ENCODE measurements at regions not wholly inside any gene's neighbourhood (a gene's known extent, or its start where the extent isn't known, plus 50 kb on each side); places are given as distances from the start of the nearest gene placed in this dataset.

- Histone ChIP-seq H3K4me3 (no peak overlapping the region), H4K20me1 (no peaks in the 10 kb centered on the region), H3K9ac (no peak overlapping the region), H3K4me2 (no peak overlapping the region), H3K27me3 (no peaks in the 10 kb centered on the region), H3K4me1 (no peaks in the 10 kb centered on the region), H3K9me3 (replicated peaks in 1 of 11) (peaks cover 12 to 30% (median 22%) of the 10 kb centered on the region in 11 experiments), H3K27ac (no peak overlapping the region), H3K36me3 (no peaks in the 10 kb centered on the region)
- no peak for TF ChIP-seq Cebpa-rat (IDR thresholded peaks at IDR 0.05)
Measured at GRCh38 chr2:235334179-235334578, 159.7 kb upstream of the AGAP1 start.

GRCh38 chr2:235343156-235343774, 150.6 kb upstream of the AGAP1 start:
- Histone ChIP-seq H3K9ac (peak overlapping the region in 5 of 11 experiments; percentile 3 to 57 (median 19); a peak in 6 of 22 replicates), H3K27ac (peak overlapping the region in 6 of 11 experiments; percentile 1 to 39 (median 24); a peak in 9 of 22 replicates), H3K9me3 (replicated peaks in 1 of 11) (peaks cover 5 to 22% (median 8%) of the 10 kb centered on the region in 11 experiments), H3K36me3 (no peaks in the 10 kb centered on the region), H4K20me1 (no peaks in the 10 kb centered on the region), H3K4me1 (peaks cover 19 to 35% (median 25%) of the 10 kb centered on the region in 10 experiments), H3K4me2 (peak overlapping the region; percentile 59 to 90 (median 75)), H3K27me3 (no peaks in the 10 kb centered on the region), H3K4me3 (no peak overlapping the region)
- no peak for TF ChIP-seq Cebpa-rat (IDR thresholded peaks at IDR 0.05)

GRCh38 chr2:235343869-235344268, 150.0 kb upstream of the AGAP1 start:
- no peak for TF ChIP-seq Cebpa-rat (IDR thresholded peaks at IDR 0.05)
- H3K4me2 ChIP-seq: peak overlapping the region; percentile 59 to 90 (median 75)
- peaks cover 19 to 41% (median 30%) of the 10 kb centered on the region in 10 experiments for H3K4me1 ChIP-seq
- peak overlapping the region in 4 of 11 experiments; percentile 3 to 57 (median 16); a peak in 3 of 22 replicates for H3K9ac ChIP-seq
- H4K20me1 ChIP-seq: no peaks in the 10 kb centered on the region
- no peak overlapping the region for H3K4me3 ChIP-seq
- H3K27ac ChIP-seq: peak overlapping the region in 3 of 11 experiments; percentile 14 to 39 (median 34); a peak in 4 of 22 replicates
- H3K27me3 ChIP-seq: no peaks in the 10 kb centered on the region
- no peaks in the 10 kb centered on the region for H3K36me3 ChIP-seq
- H3K9me3 ChIP-seq (replicated peaks in 1 of 11): peaks cover 0 to 23% (median 4%) of the 10 kb centered on the region in 11 experiments; a peak in 8 of 22 replicates

DNA sequence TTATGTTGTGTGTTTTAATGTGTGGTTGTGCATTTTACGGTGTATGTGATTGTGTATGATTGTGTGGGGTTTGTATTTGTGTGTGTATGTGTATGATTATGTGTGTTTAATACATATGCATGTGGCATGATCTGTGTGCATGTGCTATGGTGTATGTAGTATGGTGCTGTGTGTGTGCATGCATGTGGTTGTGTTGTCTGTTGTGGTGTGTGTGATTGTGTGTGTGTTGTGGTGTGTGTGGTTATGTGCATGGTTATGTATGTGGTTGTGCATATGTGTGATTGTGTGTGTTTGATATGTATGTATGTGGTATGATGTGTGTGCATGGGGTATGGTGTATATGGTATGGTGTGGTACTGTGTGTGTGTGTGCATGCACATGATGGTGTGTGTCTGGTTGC, 148.1 kb upstream of the AGAP1 start:
- no peaks in the 10 kb centered on the region for H3K27me3 ChIP-seq
- H3K4me1 ChIP-seq: peaks cover 19 to 58% (median 37%) of the 10 kb centered on the region in 10 experiments
- no peak overlapping the region for H3K4me3 ChIP-seq
- no peaks in the 10 kb centered on the region for H4K20me1 ChIP-seq
- H3K4me2 ChIP-seq: no peak overlapping the region
- H3K27ac ChIP-seq: no peak overlapping the region
- no peak for TF ChIP-seq Cebpa-rat (IDR thresholded peaks at IDR 0.05)
- no peak overlapping the region for H3K9ac ChIP-seq
- peaks cover 0 to 26% (median 4%) of the 10 kb centered on the region in 11 experiments; a peak in 7 of 22 replicates for H3K9me3 ChIP-seq (replicated peaks in 1 of 11)
- H3K36me3 ChIP-seq: no peaks in the 10 kb centered on the region

DNA sequence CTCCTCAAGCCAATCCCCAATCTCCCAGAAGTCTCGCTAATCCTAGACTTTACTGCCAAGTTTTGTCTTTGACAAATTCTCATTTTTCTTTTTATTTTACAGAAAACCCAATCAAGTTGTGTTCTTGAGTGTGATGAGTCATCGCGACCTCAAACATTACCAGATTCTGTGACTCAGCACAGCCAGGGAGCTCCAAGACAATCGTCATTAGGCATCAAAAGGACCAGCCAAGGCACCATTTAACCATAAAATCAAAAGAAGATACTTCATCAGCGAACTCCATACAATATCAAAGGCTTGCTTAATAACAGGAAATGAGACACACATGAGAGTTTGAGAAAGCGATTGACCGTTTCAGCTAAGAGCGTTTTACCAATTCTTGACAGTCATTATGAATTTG, 146.2 kb upstream of the AGAP1 start:
- no peak for TF ChIP-seq Cebpa-rat (IDR thresholded peaks at IDR 0.05)
- peaks cover 0 to 21% (median 0%) of the 10 kb centered on the region in 11 experiments; a peak in 7 of 22 replicates for H3K9me3 ChIP-seq (replicated peaks in 1 of 11)
- H3K9ac ChIP-seq: no peak overlapping the region
- H3K4me3 ChIP-seq: no peak overlapping the region
- H3K4me2 ChIP-seq: peak overlapping the region in 9 of 11 experiments; percentile 4 to 67 (median 30); a peak in 16 of 22 replicates
- H3K27me3 ChIP-seq: no peaks in the 10 kb centered on the region
- H3K4me1 ChIP-seq: peaks cover 15 to 58% (median 36%) of the 10 kb centered on the region in 10 experiments
- H3K36me3 ChIP-seq: no peaks in the 10 kb centered on the region
- peak overlapping the region in 2 of 11 experiments; percentile 33 to 37; a peak in 1 of 22 replicates for H3K27ac ChIP-seq
- no peaks in the 10 kb centered on the region for H4K20me1 ChIP-seq

DNA sequence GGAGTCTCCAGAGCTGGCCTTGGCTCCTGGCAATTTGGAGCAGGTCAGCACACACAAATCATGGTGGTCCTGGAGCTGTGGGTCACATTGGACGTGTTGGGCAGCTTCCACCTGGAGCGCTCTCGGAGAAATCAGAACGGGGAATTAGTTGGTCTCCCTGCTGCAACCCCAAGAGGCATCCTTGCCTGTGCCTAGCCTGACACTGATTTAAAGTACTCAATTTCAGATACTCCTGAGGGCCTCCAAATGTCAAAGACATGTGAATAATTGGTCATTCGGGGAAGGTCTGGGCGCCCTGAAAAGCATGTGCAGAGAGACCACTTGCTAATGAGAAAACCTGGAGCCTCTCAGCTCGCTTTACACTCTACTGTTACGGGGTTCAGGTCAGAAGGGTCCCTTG, 145.5 kb upstream of the AGAP1 start:
- Histone ChIP-seq H3K9ac (no peak overlapping the region), H4K20me1 (no peaks in the 10 kb centered on the region), H3K36me3 (no peaks in the 10 kb centered on the region), H3K4me3 (no peak overlapping the region), H3K9me3 (replicated peaks in 1 of 11) (peaks cover 0 to 19% (median 0%) of the 10 kb centered on the region in 11 experiments; a peak in 4 of 22 replicates), H3K4me1 (peaks cover 9 to 51% (median 31%) of the 10 kb centered on the region in 10 experiments), H3K27me3 (no peaks in the 10 kb centered on the region), H3K27ac (peak overlapping the region in 7 of 11 experiments; percentile 7 to 38 (median 28); a peak in 6 of 22 replicates), H3K4me2 (peak overlapping the region in 9 of 11 experiments; percentile 4 to 67 (median 30); a peak in 16 of 22 replicates)
- TF ChIP-seq Cebpa-rat (IDR thresholded peaks at IDR 0.05): no peak

GRCh38 chr2:235350234-235350633, 143.6 kb upstream of the AGAP1 start:
- Histone ChIP-seq H3K4me1 (peaks cover 0 to 40% (median 23%) of the 10 kb centered on the region in 10 experiments; a peak in 17 of 20 replicates), H3K36me3 (no peaks in the 10 kb centered on the region), H3K9me3 (replicated peaks in 1 of 11) (peaks cover 0 to 19% (median 0%) of the 10 kb centered on the region in 11 experiments; a peak in 4 of 22 replicates), H3K4me3 (no peak overlapping the region), H3K27me3 (no peaks in the 10 kb centered on the region), H4K20me1 (no peaks in the 10 kb centered on the region), H3K4me2 (no peak overlapping the region), H3K9ac (no peak overlapping the region), H3K27ac (no peak overlapping the region)
- TF ChIP-seq Cebpa-rat (IDR thresholded peaks at IDR 0.05): no peak

- Histone ChIP-seq H3K4me1 (peaks cover 0 to 30% (median 20%) of the 10 kb centered on the region in 10 experiments; a peak in 17 of 20 replicates), H4K20me1 (no peaks in the 10 kb centered on the region), H3K27ac (no peak overlapping the region), H3K9me3 (replicated peaks in 1 of 11) (peaks cover 0 to 8% (median 0%) of the 10 kb centered on the region in 11 experiments; a peak in 2 of 22 replicates), H3K4me3 (no peak overlapping the region), H3K36me3 (no peaks in the 10 kb centered on the region), H3K9ac (no peak overlapping the region), H3K4me2 (no peak overlapping the region), H3K27me3 (no peaks in the 10 kb centered on the region)
- TF ChIP-seq Cebpa-rat (IDR thresholded peaks at IDR 0.05): no peak
Measured at GRCh38 chr2:235352541-235352940, 141.3 kb upstream of the AGAP1 start.

GRCh38 chr2:235357881-235358280, 136.0 kb upstream of the AGAP1 start:
- Histone ChIP-seq H3K9me3 (replicated peaks in 1 of 11) (no peaks in the 10 kb centered on the region), H4K20me1 (no peaks in the 10 kb centered on the region; a peak in 1 of 22 replicates), H3K9ac (no peak overlapping the region), H3K27me3 (no peaks in the 10 kb centered on the region), H3K4me3 (no peak overlapping the region), H3K4me1 (no peaks in the 10 kb centered on the region), H3K27ac (no peak overlapping the region), H3K4me2 (no peak overlapping the region), H3K36me3 (no peaks in the 10 kb centered on the region)
- TF ChIP-seq Cebpa-rat (IDR thresholded peaks at IDR 0.05): no peak
